ENCODE measurements at regions not wholly inside any gene's neighbourhood (a gene's known extent, or its start where the extent isn't known, plus 50 kb on each side); places are given as distances from the start of the nearest gene placed in this dataset.
"Not testable (repeated sequence)": the region's sequence is repeated elsewhere in the genome, so short reads cannot be mapped to it uniquely, and the experiment has no call there.

- no peak for DNase-seq
Observed at GRCh38 chr10:30730306-30730705, 100.8 kb upstream of the LYZL2 start.

- no peak for DNase-seq
Observed at GRCh38 chr10:30728766-30729165, 99.2 kb upstream of the LYZL2 start.

- DNase-seq: no peak
Observed at GRCh38 chr10:30728127-30728526, 98.6 kb upstream of the LYZL2 start.

- no peak for DNase-seq
Observed at GRCh38 chr10:30727524-30727923, 98.0 kb upstream of the LYZL2 start.

- DNase-seq: peak; percentile 88
Observed at GRCh38 chr10:30726783-30727414, 97.3 kb upstream of the LYZL2 start.

GRCh38 chr10:30725661-30726060 lies 96.1 kb upstream of the LYZL2 start:
- DNase-seq: no peak

GRCh38 chr10:30724296-30724695 lies 94.7 kb upstream of the LYZL2 start:
- no peak for DNase-seq

- DNase-seq: no peak
Observed at GRCh38 chr10:30722956-30723620, 93.5 kb upstream of the LYZL2 start.

GRCh38 chr10:30719832-30720231 lies 90.3 kb upstream of the LYZL2 start:
- no peak for DNase-seq

GRCh38 chr10:30709700-30710358 lies 80.3 kb upstream of the LYZL2 start:
- DNase-seq: no peak

GRCh38 chr10:30709229-30709628 lies 79.7 kb upstream of the LYZL2 start:
- no peak for DNase-seq

- no peak for DNase-seq
Observed at GRCh38 chr10:30708234-30708633, 78.7 kb upstream of the LYZL2 start.

- DNase-seq: not testable (repeated sequence)
Observed at GRCh38 chr10:30706189-30706588, 76.6 kb upstream of the LYZL2 start.

- no peak for DNase-seq
Observed at GRCh38 chr10:30705625-30706149, 76.1 kb upstream of the LYZL2 start.

- DNase-seq: no peak
Observed at GRCh38 chr10:30705101-30705624, 75.6 kb upstream of the LYZL2 start.

GRCh38 chr10:30704601-30705100 lies 75.1 kb upstream of the LYZL2 start:
- not testable (repeated sequence) for DNase-seq

GRCh38 chr10:30704026-30704600 lies 74.6 kb upstream of the LYZL2 start:
- no peak for DNase-seq

- DNase-seq: not testable (repeated sequence)
Observed at GRCh38 chr10:30703446-30703845, 73.9 kb upstream of the LYZL2 start.

- no peak for DNase-seq
Observed at GRCh38 chr10:30702860-30703259, 73.3 kb upstream of the LYZL2 start.

GRCh38 chr10:30701451-30702173 lies 72.1 kb upstream of the LYZL2 start:
- no peak for DNase-seq

GRCh38 chr10:30697806-30698205 lies 68.3 kb upstream of the LYZL2 start:
- DNase-seq: no peak

- not testable (repeated sequence) for DNase-seq
Observed at GRCh38 chr10:30697221-30697620, 67.7 kb upstream of the LYZL2 start.

Data from right hindlimb (tissue), 1 donor.